ENCODE measurements at regions not wholly inside any gene's neighbourhood (a gene's known extent, or its start where the extent isn't known, plus 50 kb on each side); places are given as distances from the start of the nearest gene placed in this dataset.
"Not testable (repeated sequence)": the region's sequence is repeated elsewhere in the genome, so short reads cannot be mapped to it uniquely, and the experiment has no call there.

DNA sequence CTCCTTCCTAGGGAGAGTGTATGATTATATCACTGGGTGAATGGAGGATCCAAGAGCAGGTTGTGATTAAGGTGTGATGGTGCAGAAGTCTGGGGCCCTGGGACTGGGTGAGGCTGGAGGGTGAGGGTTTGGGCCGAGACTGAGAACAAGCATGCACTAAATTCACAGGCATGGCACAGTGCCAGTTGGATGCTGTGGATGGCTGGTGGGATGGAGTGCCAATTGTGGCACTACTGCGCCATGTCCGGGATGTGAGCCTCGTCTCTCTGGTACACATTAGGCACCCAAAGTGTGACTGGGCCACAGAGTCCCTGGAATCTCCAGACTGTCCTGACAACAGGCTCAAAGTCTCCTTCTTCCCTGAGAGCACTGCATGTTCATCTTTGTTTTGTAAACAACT lies 208.1 kb downstream of the EMX2 start:
- DNase-seq (ENCODE audit: low read depth), result no peak

DNA sequence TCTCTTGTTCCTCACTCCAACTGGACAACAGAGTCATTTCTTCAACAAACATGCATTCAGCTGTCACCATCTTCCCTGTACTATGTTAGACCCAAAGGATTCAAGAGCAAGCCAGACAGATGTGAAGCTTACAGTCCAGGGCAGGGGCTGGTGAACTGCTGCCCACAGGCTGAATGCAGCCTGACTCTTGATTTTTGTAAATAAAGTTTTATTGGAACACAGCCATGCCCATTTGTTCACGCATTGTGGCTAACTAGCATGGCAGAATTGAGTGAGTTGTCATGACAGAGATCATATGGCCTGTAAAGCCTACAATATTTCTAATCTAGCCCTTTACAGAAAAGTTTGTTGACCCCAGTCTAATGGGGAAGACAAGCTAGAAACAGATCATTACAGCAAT lies 208.7 kb downstream of the EMX2 start:
- no peak for DNase-seq (ENCODE audit: low read depth)

DNA sequence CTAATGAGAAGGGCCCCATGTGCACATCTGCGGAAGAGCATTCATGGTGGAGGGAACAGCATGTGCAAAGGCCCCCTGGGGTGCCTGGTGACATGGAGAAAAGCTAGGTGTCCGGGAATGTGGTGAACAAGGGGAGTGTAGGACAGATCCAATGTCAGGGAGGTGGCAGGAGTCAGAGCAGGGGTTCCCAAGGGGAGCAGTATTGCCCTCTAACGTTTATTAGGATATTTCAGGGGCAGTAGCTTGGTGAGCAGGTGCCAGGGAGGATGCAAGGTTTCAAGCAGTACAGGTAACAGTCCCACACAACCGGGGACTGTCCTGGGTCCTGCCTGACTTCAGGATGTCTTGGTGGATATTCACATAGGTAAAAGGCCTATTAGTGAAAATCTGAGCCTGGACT lies 209.6 kb downstream of the EMX2 start:
- DNase-seq (ENCODE audit: low read depth), result no peak

DNA sequence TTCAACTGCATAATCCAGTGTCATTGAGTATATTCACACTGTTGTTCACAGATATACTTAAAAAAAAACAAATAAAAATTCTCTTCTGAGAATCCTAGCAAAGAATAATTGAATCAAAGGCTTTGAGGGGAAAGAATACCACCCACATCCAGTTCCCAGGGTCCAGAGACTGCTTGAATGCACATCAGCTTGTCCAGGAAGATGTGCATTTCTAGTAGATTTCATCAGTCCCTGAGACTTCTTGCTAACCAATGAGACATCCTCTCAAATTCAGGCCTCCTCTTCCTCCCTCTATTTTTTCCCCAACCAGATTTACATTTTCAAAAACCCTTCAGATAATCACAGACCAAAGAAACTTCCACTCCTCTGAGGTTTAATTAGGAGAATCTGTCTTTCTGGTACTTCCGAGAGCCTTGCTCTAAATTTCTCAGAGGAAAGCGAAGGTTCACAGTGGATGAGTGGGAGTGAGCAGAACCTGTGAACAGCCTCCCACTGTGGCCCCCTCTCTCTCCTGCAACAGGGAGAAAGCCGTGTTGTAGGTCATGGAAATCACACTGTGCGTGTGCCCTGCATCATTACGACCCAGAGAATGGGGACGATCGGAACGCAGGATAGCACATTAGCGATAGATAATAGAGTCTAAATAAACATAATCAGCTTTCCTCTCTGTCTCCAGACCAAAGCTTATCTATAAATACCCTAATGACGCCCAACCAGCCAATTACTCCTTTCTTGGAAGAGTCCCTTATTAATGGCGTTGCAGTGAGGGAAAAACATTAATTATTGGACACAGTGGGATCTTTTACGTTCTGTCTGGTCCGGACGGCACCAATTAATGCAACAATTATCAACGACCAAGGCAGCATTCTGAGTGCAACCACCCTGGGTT lies 212.5 kb downstream of the EMX2 start:
- DNase-seq (ENCODE audit: low read depth), result no peak

DNA sequence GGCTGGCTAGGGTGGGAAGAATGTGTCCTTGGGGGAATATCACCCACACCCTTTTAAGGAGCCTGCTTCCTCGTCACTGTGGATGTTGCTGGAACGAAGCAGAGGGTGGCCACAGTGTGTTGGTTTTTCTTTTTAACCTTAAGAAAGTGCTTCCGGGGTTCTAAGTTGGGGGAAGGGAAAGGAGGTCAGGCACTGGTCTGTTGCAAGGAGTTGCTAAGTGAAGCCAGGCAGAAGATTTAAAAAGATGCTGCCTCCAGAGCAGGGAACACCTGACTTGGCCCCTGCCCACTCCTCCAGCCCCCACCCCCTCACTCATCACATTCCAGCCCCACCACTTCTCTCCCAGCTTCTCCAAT lies 213.1 kb downstream of the EMX2 start:
- no peak for DNase-seq (ENCODE audit: low read depth)

DNA sequence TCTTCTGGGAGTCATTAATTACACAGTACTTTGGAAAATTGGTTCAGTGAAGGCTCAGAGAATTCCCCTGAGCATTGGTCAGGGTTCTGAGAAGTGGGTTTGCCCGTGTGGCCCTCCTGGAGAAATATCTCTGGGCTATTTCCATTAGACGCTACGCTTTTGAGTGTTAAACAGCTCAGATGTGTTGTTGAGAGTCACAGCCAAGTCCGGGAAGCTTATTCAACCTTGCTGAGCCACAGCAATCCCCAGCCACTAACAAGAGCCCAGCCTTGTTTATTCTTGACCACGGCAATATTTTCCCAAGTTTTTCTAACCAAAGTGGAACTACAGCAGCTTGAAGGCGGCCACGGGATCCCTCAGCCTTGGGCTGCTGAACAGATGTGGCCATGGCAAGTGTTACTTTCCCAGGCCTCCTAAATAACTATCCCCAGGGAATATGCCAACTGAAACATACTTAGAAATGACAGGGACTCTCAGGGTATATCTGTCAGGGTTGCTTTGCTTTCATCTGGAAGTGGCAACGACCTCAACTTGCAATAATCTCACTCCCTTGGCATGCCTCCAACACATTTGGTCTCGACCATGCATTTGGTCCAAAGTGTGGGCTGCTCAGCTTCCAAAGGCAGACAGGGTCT lies 214.7 kb downstream of the EMX2 start:
- DNase-seq (ENCODE audit: low read depth), result no peak

DNA sequence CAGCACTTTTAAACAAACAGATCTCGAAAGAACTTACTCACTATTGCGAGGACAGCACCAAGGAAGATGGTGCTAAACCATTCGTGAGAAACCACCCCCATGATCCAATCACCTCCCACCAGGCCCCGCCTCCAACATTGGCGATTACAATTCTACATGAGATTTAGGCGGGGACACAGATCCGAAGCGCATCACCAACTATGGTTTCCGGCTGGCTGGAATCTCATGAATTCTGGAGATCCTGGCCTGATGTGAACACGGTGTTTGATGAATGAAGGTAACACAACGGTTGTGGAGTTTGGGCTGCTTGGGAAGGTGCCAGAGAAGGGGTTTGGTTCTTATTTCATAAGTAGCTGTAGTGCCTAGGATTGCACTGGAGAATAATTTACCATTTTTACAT lies 216.7 kb downstream of the EMX2 start:
- DNase-seq (ENCODE audit: low read depth), result no peak

DNA sequence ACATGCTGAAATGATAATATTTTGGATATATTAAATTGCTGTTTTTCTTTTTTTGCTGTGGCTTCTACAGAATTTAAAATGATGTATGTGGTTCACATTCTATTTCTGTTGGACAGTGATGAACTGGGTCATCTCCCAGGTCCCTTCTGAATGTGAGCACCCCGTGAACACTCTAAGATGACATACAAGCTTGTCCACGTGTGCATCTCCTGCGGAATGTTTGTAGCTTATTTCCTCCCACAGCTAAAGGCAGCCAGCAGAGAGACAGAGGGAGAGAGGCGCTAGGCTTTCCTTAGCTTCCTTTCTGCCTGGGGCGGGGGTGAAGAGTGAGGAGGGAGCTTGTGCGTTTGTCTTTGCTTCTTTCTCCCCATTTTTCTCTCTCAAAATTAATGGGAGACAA lies 219.1 kb downstream of the EMX2 start:
- DNase-seq (ENCODE audit: low read depth), result no peak

DNA sequence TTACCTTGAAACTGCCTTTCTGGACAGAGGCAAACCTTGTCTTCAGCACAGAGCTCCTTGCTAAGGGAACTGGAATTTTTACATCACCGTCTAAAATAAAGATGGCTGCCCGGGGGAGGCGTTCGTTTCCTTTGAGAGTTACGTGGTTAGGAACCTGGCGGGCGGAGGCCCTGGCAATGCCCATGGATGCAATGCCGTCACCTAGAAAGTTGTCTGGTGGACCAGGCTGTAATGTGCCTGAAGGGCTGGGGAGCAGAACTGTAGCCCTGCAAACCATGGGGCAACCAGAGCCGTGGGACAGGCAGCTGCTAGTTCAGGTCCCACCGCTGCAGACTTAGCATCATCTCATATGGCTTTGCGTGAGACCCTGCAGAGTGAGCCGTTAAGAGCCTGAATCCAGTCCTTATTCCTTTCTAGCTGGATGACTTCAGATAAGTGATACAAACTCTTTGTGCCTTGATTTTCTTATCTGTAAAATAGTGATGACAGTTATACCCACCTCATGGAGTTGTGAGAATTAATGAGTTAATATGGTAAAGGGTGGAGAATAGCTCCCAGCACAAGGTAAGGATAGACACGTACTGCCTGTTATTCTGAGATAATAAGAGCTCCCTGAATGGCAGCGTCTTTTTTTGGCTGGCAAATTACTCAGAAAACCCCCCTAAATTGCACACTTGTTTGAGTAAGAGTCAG lies 219.7 kb downstream of the EMX2 start:
- DNase-seq (ENCODE audit: low read depth), result no peak

DNA sequence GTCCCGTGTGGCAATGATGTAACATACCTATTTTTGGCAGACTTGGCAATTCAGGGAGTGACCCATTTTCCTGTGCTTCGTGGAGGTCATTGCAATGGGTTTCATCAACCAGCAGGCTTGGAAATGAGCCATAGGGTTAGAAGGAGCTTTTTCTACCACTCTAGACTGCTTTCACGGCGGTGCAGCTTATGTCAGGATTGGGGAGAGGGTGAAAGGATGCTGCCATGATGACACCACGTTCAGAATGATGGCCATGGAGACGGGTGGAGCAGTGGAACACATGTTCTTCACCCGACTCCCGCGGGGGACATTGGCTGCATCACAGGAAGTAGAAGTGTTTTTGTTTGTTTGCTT lies 220.2 kb downstream of the EMX2 start:
- DNase-seq (ENCODE audit: low read depth), result no peak

DNA sequence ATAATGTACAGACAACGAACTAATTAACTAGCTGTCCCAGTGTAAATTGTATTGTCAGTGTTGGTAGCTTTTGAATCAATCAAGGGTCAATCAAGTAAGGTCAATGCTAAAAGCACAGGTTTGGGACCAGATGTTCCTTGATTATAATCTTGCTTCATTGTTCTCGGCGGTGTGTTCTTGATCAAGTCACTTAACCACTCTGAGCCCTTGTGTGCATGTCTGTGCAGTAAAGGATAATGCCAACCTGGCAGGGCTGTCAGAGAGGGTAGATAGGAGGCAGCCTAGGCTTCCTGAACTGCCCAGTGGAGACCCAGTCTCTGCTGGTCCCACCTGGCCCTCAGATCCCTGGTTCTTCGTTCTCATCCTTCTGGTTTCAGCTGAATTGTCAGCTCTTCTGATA lies 221.0 kb downstream of the EMX2 start:
- no peak for DNase-seq (ENCODE audit: low read depth)

DNA sequence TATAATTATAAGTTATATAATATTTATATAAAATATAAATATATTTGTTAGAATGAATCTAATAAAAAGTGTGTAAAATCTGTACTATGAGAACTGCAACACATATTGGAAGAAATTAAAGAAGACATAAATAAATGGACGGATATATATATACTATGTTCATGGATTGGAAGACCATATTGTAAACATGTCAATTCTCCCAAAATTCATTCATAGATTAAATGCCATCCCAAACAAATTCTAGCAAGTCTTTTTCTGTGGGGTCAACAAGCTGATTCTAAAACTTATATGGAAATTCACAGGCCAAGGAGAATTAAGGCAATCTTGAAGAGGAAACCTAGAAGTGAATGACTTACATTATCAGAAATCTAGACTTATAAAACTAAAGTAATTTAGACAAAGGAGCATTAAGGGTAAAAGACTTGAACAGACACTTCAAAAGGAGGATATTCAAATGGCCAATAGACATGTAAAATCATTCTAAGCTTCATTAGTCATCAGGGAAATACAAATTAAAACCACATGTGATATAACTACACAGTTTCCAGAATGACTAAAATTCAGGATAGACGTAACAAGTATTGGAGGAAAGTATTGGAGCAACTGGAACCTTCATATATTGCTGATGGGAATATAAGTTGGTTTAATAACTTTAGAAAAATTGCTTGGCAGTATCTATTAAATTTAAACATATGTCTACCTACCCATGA lies 225.9 kb downstream of the EMX2 start:
- no peak for DNase-seq (ENCODE audit: low read depth)

DNA sequence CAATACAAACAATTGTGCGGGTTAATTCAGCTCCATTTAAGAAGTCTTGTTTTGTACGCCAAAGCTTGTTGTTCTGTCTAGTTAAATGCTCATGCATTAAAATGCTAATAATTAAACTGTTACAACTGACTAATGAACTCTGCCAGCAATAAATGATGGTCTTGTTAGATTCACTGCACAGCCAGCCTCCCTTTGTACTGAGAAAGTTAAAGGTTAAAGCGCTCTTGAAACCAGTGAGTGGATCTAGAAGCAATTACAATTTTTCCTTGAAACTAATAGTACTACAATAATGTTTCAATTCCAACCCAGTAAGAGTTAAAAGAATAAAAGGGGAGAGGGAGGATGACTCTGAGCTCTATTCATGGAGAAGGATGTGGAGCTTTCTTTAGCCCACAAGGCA lies 233.0 kb downstream of the EMX2 start:
- no peak for DNase-seq (ENCODE audit: low read depth)

DNA sequence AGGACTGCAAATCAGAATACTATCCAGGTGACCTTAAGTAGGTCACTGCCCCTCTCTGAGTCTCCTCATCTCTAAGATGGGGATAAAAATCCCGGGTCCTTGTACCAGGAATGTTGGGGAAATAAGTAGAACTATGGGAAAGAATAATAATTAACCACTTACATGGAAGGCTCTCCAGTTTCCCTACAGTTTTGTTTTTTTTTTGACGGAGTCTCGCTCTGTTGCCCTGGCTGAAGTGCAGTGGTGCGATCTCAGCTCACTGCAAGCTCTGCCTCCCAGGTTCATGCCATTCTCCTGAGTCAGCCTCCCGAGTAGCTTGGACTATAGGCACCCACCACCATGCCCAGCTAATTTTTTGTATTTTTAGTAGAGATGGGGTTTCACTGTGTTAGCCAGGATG lies 234.7 kb downstream of the EMX2 start:
- DNase-seq (ENCODE audit: low read depth), result not testable (repeated sequence)

DNA sequence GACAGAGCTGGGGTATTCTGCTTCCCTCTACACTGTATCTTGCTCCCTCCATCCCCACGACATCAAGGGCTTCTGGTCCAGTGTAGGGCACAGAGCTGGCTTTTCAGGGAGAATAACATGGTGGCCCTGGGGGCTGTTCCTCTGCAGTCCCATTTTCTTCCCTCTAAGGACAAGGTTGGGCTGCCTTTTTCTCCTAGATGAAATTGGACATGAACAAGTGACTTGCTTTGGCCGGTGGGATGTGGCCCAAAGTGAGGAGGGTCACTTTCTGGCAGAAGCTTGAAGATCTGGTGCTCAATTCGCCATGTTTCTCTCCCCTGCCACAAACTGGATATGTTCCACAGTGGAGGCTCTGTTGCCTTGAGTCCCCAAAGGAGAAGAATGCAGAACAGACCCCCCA lies 235.7 kb downstream of the EMX2 start:
- no peak for DNase-seq (ENCODE audit: low read depth)

DNA sequence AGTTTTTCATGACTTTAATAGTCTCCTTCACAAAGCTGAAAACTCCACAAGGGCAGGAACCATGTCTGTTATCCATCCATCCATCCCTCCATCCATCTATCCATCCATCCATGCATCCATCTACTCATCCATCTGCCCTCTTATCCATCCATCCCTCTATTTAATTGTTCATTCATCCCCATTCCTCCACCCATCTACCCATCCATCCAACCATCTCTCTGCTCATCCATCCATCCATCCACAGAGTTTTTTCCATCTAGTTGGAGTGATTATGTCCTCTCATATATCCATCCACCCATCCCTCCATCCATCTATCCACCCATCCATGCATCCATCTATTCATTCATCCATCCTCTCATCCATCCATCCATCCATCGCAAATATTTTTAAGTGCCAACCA lies 237.9 kb downstream of the EMX2 start:
- no peak for DNase-seq (ENCODE audit: low read depth)

DNA sequence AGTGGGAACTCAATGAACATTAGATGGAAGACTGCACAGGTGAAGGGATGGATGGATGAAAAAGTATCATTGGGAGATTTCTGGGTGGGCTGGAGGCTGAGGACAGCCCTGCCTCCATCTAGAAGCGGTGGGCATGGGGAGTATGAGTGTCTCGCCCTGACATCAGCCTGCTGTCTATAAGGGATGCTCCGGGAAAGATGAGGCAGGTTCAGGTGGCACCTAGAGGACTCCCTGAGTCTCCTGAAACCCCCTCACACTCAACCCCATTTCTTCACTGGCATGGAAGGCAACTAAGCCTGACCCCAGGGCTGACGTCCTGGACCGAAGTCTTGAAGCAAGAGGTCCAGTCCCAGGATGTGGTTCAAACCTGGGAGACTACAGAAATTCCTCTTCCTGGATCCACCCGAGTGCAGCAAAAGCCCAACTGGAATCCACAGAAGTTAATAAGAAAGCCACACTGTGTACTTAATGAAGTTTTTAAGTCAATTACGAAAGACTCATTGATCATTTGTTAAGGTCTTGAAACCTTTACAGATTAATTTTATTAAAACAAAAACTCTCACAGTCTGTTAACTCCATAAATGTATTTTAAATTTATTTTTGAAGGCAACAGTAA lies 238.8 kb downstream of the EMX2 start:
- DNase-seq (ENCODE audit: low read depth), result no peak

DNA sequence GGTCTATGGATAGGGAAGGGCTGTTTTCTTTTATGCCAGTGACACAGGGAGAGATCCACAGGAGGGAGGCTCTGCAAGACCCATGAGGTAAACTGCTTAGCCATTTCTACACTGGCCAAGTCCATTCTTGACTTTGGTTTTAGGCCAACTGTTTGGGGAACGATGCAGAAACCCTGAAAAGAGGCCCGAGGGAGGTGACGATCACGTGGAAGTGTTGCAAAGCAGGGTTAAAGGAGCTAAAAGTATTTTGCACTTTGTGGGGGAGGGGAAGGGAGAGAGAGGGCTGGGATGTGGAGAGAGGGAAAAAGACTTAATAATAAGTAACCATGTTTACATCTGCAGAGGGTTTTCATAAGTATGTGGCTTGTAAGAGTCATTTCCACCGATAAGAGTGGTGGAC lies 239.7 kb downstream of the EMX2 start:
- DNase-seq (ENCODE audit: low read depth), result no peak

DNA sequence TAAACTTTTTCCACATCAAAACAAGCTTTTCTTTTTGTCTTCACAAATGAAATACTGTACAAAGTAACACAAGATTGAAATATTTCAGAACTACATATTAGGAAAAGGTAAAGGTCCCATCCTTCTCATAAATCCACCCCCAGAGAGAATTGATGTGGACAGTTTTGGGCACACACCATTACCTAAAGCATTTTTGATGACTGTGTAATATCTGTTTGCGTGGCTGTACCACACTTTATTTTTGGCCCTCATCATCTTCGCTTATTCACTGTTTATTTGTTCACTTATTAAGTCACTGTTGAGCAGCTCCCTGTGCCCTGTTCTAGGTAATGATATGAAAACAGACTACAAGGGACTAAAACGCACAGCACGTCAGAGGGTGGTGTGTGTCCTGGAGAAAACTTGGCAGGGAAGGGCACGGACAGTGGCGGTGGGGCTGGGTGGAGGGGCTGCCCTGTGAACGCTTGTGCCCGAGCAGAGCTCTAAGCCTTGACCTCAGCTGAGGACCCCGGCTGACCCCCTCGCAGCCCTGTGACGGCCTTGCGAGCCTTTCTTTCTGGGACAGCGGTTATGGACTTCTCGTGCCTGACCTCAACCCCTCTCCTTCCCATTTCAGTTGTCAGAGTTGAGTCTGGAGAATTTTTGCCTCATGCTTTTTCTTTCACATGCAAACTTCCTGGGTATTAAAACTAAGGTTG lies 241.3 kb downstream of the EMX2 start:
- no peak for DNase-seq (ENCODE audit: low read depth)

DNA sequence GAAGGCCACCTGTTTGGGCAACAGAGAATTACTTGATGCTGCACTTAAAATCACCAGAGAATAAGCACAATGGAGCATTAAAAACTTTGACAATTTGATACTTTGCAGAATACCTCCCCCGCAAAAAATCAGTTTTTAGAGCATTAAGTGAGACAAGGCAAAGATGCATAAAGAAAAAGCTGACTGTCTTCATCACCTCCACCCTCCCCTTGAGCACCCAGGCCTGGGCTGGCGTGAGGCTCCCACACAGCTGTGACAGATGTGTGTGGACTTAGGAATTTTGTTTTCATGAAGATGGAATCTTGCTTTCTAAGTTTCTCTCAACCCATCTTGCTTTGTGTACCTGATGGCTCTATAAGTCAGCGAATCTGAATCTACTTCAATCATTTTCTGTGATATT lies 242.2 kb downstream of the EMX2 start:
- no peak for DNase-seq (ENCODE audit: low read depth)

DNA sequence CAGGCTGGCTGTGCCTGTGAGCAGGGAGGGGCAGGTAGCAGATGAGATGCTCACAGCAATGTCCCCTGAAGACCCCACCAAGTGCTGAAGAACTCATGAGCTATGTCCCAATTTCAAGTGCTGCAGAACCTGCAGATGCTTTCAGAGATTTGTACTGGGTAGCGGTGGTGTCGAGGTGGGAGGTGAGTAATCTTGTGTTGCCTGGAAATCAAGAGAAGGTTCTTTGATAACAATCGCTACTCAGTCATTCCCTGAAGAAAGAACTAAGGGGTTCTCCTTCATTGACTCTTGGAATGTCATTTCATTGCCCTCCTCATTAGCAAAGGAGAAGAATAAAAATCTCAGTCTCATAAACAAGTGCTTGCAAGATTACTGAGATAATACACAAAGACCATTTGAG lies 246.4 kb downstream of the EMX2 start:
- no peak for DNase-seq (ENCODE audit: low read depth)

DNA sequence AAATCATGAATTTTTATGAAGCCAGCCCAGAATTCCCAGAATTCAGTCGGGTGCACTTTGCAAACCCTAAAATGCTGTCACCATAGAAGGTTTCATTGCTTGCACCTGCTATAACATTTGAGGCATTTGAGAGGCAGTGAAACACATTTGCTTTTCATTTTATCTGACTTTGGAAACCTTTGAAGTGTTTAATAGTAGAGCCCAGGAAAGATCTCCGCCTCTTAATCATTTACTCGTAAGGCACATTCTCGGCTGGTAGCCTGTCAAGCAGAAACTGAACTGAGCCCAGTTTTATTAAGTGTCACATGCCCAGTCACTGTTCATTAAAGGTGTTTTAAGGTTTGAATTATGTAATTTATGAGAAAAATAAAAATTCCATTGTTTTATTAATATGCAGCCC lies 247.6 kb downstream of the EMX2 start:
- DNase-seq (ENCODE audit: low read depth), result no peak

All from activated T-cell treated with anti-CD3 and anti-CD28 coated beads for 48 hours (primary cell).